HG03378 (cell line): ENCODE measurements at regions not wholly inside any gene's neighbourhood (a gene's known extent, or its start where the extent isn't known, plus 50 kb on each side); places are given as distances from the start of the nearest gene placed in this dataset.

Experiments
- ATAC-seq: cut with Tn5 transposase; IDR thresholded peaks from one replicate; pipeline ENCODE4 v1.9.1; 2021; ENCODE audit warnings: mild to moderate bottlenecking, moderate library complexity; ENCODE audit not compliant: unreplicated experiment

GRCh38 chr3:95939235-95939809 is 875.1 kb upstream of the EPHA6 start:
- ATAC-seq = no peak

- no peak for ATAC-seq
Observed at GRCh38 chr3:95965704-95966336, 848.6 kb upstream of the EPHA6 start.

- no peak for ATAC-seq
Observed at GRCh38 chr3:95971573-95971972, 842.8 kb upstream of the EPHA6 start.

GRCh38 chr3:95994338-95994737 is 820.1 kb upstream of the EPHA6 start:
- no peak for ATAC-seq

- ATAC-seq = no peak
Observed at GRCh38 chr3:96000966-96001365, 813.4 kb upstream of the EPHA6 start.

GRCh38 chr3:96007650-96008195 is 806.7 kb upstream of the EPHA6 start:
- ATAC-seq = no peak

- no peak for ATAC-seq
Observed at GRCh38 chr3:96012939-96013338, 801.5 kb upstream of the EPHA6 start.

- ATAC-seq = no peak
Observed at GRCh38 chr3:96017556-96017955, 796.8 kb upstream of the EPHA6 start.

GRCh38 chr3:96022676-96023075 is 791.7 kb upstream of the EPHA6 start:
- no peak for ATAC-seq

GRCh38 chr3:96027718-96028117 is 786.7 kb upstream of the EPHA6 start:
- ATAC-seq = no peak

GRCh38 chr3:96039632-96040031 is 774.8 kb upstream of the EPHA6 start:
- ATAC-seq = no peak

GRCh38 chr3:96059301-96059700 is 755.1 kb upstream of the EPHA6 start:
- ATAC-seq = no peak

GRCh38 chr3:96069065-96069464 is 745.3 kb upstream of the EPHA6 start:
- ATAC-seq = no peak

GRCh38 chr3:96070678-96071077 is 743.7 kb upstream of the EPHA6 start:
- ATAC-seq = no peak

GRCh38 chr3:96071097-96071496 is 743.3 kb upstream of the EPHA6 start:
- ATAC-seq = no peak

- no peak for ATAC-seq
Observed at GRCh38 chr3:96072226-96072625, 742.2 kb upstream of the EPHA6 start.

GRCh38 chr3:96083610-96084009 is 730.8 kb upstream of the EPHA6 start:
- ATAC-seq = no peak

- no peak for ATAC-seq
Observed at GRCh38 chr3:96086018-96086417, 728.4 kb upstream of the EPHA6 start.

GRCh38 chr3:96101006-96101560 is 713.3 kb upstream of the EPHA6 start:
- no peak for ATAC-seq

- ATAC-seq = no peak
Observed at GRCh38 chr3:96106701-96107100, 707.7 kb upstream of the EPHA6 start.
